HUES48 (cell line): ENCODE measurements at regions not wholly inside any gene's neighbourhood (a gene's known extent, or its start where the extent isn't known, plus 50 kb on each side); places are given as distances from the start of the nearest gene placed in this dataset.
"Not testable (repeated sequence)": the region's sequence is repeated elsewhere in the genome, so short reads cannot be mapped to it uniquely, and the experiment has no call there.

Experiments used
- H3K27ac ChIP-seq: one replicate; pipeline ENCODE4 v1.7.0; 2013; ENCODE audit warnings: low read depth, low read length, inconsistent platforms
- H3K27me3 ChIP-seq: 2 replicates; pipeline ENCODE4 v1.6.1; 2013; ENCODE audit warnings: mild to moderate bottlenecking, low read length; ENCODE audit not compliant: control insufficient read depth, insufficient read depth
- H3K36me3 ChIP-seq: 2 replicates; pipeline ENCODE4 v1.6.1; 2013; ENCODE audit warnings: low read length; ENCODE audit not compliant: control insufficient read depth, insufficient read depth
- H3K4me1 ChIP-seq: 2 replicates; pipeline ENCODE4 v1.6.1; 2013; ENCODE audit warnings: mild to moderate bottlenecking, low read length; ENCODE audit not compliant: control insufficient read depth, insufficient read depth
- H3K4me3 ChIP-seq: 2 replicates; pipeline ENCODE4 v1.5.1; 2013; ENCODE audit warnings: mild to moderate bottlenecking, low read depth, low read length
- H3K9ac ChIP-seq: 2 replicates; pipeline ENCODE4 v1.6.1; 2013; ENCODE audit warnings: mild to moderate bottlenecking, low read depth, low read length, moderate library complexity
- H3K9me3 ChIP-seq: 2 replicates; pipeline ENCODE4 v1.6.1; 2013; ENCODE audit warnings: low read length; ENCODE audit not compliant: control insufficient read depth, insufficient read depth

DNA sequence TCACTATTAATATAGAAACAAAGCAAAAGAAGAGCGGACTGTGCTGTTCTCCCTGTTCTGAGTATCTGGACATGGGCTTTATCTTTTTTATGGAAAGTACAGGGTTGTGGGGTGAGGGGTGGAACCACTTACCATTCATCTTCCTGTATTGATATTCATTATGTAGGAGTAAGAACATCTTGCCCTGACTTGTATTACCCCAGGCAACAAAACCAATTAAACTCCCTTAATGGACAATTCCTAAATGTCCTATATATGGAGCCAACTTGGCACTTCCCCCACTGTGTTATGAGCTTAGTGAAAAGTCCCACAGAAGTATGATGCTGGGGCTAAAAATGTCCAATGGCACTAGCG, 139.9 kb upstream of the KRR1 start:
- Histone ChIP-seq H3K4me3 (no peak overlapping the region), H3K9me3 (no peaks in the 10 kb centered on the region), H3K36me3 (no peaks in the 10 kb centered on the region), H3K4me1 (peaks cover 9% of the 10 kb centered on the region; the same call in 1 of the 2 replicates), H3K9ac (no peak overlapping the region), H3K27me3 (no peaks in the 10 kb centered on the region), H3K27ac (no peak overlapping the region)

GRCh38 chr12:75650595-75651341, 139.4 kb upstream of the KRR1 start:
- Histone ChIP-seq H3K27ac (no peak overlapping the region), H3K27me3 (no peaks in the 10 kb centered on the region), H3K36me3 (no peaks in the 10 kb centered on the region), H3K4me1 (peaks cover 9% of the 10 kb centered on the region; the same call in 1 of the 2 replicates), H3K9ac (no peak overlapping the region), H3K9me3 (no peaks in the 10 kb centered on the region), H3K4me3 (no peak overlapping the region)

GRCh38 chr12:75650100-75650499, 138.7 kb upstream of the KRR1 start:
- peaks cover 9% of the 10 kb centered on the region; the same call in 1 of the 2 replicates for H3K4me1 ChIP-seq
- no peak overlapping the region for H3K9ac ChIP-seq
- no peak overlapping the region for H3K4me3 ChIP-seq
- no peaks in the 10 kb centered on the region for H3K9me3 ChIP-seq
- no peaks in the 10 kb centered on the region for H3K36me3 ChIP-seq
- H3K27ac ChIP-seq, result no peak overlapping the region
- H3K27me3 ChIP-seq, result no peaks in the 10 kb centered on the region

GRCh38 chr12:75648856-75649255, 137.4 kb upstream of the KRR1 start:
- H3K27ac ChIP-seq, result no peak overlapping the region
- H3K9ac ChIP-seq, result no peak overlapping the region
- H3K4me3 ChIP-seq, result no peak overlapping the region
- no peaks in the 10 kb centered on the region for H3K36me3 ChIP-seq
- peaks cover 9% of the 10 kb centered on the region; the same call in 1 of the 2 replicates for H3K4me1 ChIP-seq
- H3K9me3 ChIP-seq, result no peaks in the 10 kb centered on the region
- H3K27me3 ChIP-seq, result no peaks in the 10 kb centered on the region

- Histone ChIP-seq H3K27me3 (no peaks in the 10 kb centered on the region), H3K27ac (no peak overlapping the region), H3K9ac (no peak overlapping the region), H3K36me3 (no peaks in the 10 kb centered on the region), H3K4me3 (no peak overlapping the region), H3K9me3 (no peaks in the 10 kb centered on the region), H3K4me1 (peaks cover 9% of the 10 kb centered on the region; the same call in 1 of the 2 replicates)
Observed at GRCh38 chr12:75646329-75647210, 135.2 kb upstream of the KRR1 start.

- H3K4me3 ChIP-seq, result no peak overlapping the region
- no peaks in the 10 kb centered on the region for H3K36me3 ChIP-seq
- H3K4me1 ChIP-seq, result peaks cover 9% of the 10 kb centered on the region; the same call in 1 of the 2 replicates
- H3K9me3 ChIP-seq, result no peaks in the 10 kb centered on the region
- H3K27ac ChIP-seq, result no peak overlapping the region
- H3K9ac ChIP-seq, result no peak overlapping the region
- no peaks in the 10 kb centered on the region for H3K27me3 ChIP-seq
Observed at GRCh38 chr12:75644472-75645072, 133.2 kb upstream of the KRR1 start.

DNA sequence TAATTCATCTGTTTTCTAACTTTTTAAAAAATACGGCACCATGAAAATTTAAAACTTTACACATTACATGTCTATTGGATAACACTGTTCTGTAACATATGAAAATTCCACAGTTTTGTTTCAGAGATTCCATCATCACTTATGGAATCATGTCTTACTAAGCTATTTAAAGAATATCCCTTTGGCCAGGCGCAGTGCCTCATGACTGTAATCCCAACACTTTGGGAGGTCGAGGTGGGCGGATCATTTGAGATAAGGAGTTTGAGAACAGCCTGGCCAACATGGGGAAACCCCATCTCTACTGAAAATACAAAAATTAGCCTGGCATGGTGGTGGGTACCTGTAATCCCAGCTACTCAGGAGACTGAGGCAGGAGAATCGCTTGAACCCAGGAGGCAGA, 131.7 kb upstream of the KRR1 start:
- not testable (repeated sequence) for H3K9me3 ChIP-seq, H3K9ac ChIP-seq, H3K27ac ChIP-seq, H3K36me3 ChIP-seq, H3K4me3 ChIP-seq, H3K4me1 ChIP-seq, H3K27me3 ChIP-seq

GRCh38 chr12:75642226-75642625, 130.8 kb upstream of the KRR1 start:
- Histone ChIP-seq H3K9me3 (no peaks in the 10 kb centered on the region), H3K4me1 (peaks cover 11% of the 10 kb centered on the region; the same call in 1 of the 2 replicates), H3K9ac (no peak overlapping the region), H3K36me3 (no peaks in the 10 kb centered on the region), H3K27me3 (no peaks in the 10 kb centered on the region), H3K4me3 (no peak overlapping the region), H3K27ac (no peak overlapping the region)

DNA sequence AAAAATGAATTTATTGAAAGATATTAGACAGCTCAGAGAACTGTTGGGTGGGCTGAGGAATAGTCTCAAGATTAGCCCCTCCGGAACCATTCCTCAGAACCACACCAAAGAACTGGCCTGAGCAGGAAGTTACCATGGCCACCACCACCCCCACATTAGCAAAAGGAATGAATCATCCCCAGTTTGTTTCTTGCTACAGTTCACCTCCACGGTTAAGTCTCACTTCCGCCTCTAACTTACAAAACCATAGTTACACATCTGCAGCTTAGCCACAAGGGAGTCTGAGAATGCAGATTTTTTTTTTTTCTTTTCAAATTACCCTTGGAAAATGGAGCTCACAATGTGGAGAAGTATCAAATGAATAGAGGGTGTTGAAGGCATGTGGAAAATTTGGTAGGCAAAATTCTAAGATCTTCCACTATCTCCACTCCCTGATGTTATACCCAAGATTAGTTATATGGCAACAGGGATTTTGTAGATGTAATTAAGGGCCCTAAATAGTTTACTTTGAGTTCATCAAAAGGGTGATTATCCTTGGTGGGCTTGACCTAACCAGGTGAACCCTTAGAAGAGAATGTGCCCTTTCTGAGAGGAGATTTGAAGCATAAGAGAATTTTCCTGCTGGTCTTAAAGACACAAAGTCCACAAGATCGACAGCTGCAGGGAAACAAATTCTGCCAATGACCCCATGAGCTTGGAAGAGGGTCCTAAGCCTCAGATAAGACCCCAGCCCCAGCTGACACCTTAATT, 129.8 kb upstream of the KRR1 start:
- no peaks in the 10 kb centered on the region for H3K36me3 ChIP-seq
- H3K27ac ChIP-seq, result peak overlapping the region; percentile 26
- H3K27me3 ChIP-seq, result no peaks in the 10 kb centered on the region
- no peak overlapping the region for H3K9ac ChIP-seq
- no peaks in the 10 kb centered on the region for H3K9me3 ChIP-seq
- H3K4me3 ChIP-seq, result no peak overlapping the region
- H3K4me1 ChIP-seq, result peaks cover 20% of the 10 kb centered on the region

GRCh38 chr12:75638792-75639191, 127.4 kb upstream of the KRR1 start:
- Histone ChIP-seq H3K4me3 (no peak overlapping the region), H3K36me3 (no peaks in the 10 kb centered on the region), H3K27ac (no peak overlapping the region), H3K9ac (no peak overlapping the region), H3K4me1 (peaks cover 44% of the 10 kb centered on the region), H3K27me3 (no peaks in the 10 kb centered on the region), H3K9me3 (no peaks in the 10 kb centered on the region)
